NCI-H2196 (cell line): ENCODE measurements at regions not wholly inside any gene's neighbourhood (a gene's known extent, or its start where the extent isn't known, plus 50 kb on each side); places are given as distances from the start of the nearest gene placed in this dataset.

Source experiments
- DNase-seq: peaks from one replicate; lab custom pipeline; 2025; ENCODE audit not compliant: unreplicated experiment; lab: John Stamatoyannopoulos, UW

GRCh38 chr7:106606120-106606519 lies 54.8 kb downstream of the CCDC71L start:
- no peak for DNase-seq

GRCh38 chr7:106604971-106605370 lies 56.0 kb downstream of the CCDC71L start:
- DNase-seq = no peak

- no peak for DNase-seq
These were observed 56.5 kb downstream of the CCDC71L start for GRCh38 chr7:106604303-106604924.

GRCh38 chr7:106603346-106603745 lies 57.6 kb downstream of the CCDC71L start:
- DNase-seq = no peak

- no peak for DNase-seq
These were observed 58.9 kb downstream of the CCDC71L start for GRCh38 chr7:106602062-106602461.

- no peak for DNase-seq
These were observed 60.2 kb downstream of the CCDC71L start for GRCh38 chr7:106600569-106601373.

GRCh38 chr7:106599343-106599698 lies 61.6 kb downstream of the CCDC71L start:
- DNase-seq = peak; percentile 61

GRCh38 chr7:106598663-106599342 lies 62.2 kb downstream of the CCDC71L start:
- DNase-seq = peak; percentile 73

- no peak for DNase-seq
These were observed 63.0 kb downstream of the CCDC71L start for GRCh38 chr7:106597751-106598546.

GRCh38 chr7:106597014-106597413 lies 63.9 kb downstream of the CCDC71L start:
- no peak for DNase-seq

- DNase-seq = no peak
These were observed 65.0 kb downstream of the CCDC71L start for GRCh38 chr7:106595922-106596321.

GRCh38 chr7:106593028-106593417 lies 67.9 kb downstream of the CCDC71L start:
- DNase-seq = no peak

- no peak for DNase-seq
These were observed 68.5 kb downstream of the CCDC71L start for GRCh38 chr7:106592282-106593027.

- DNase-seq = no peak
These were observed 69.8 kb downstream of the CCDC71L start for GRCh38 chr7:106591146-106591545.

GRCh38 chr7:106590209-106590816 lies 70.6 kb downstream of the CCDC71L start:
- no peak for DNase-seq

- no peak for DNase-seq
These were observed 71.6 kb downstream of the CCDC71L start for GRCh38 chr7:106589198-106589879.

GRCh38 chr7:106588422-106589197 lies 72.3 kb downstream of the CCDC71L start:
- no peak for DNase-seq

- no peak for DNase-seq
These were observed 75.8 kb downstream of the CCDC71L start for GRCh38 chr7:106584914-106585759.
